HFF-Myc (cell line): ENCODE measurements at regions not wholly inside any gene's neighbourhood (a gene's known extent, or its start where the extent isn't known, plus 50 kb on each side); places are given as distances from the start of the nearest gene placed in this dataset.
"Not testable (repeated sequence)": the region's sequence is repeated elsewhere in the genome, so short reads cannot be mapped to it uniquely, and the experiment has no call there.

Experiments
- DNase-seq: peaks from one replicate; pipeline ENCODE4 v3.0.0-alpha.2; 2011; ENCODE audit warnings: low read depth; ENCODE audit errors: extremely low read depth
- H3K4me3 ChIP-seq: replicated peaks from 2 replicates; pipeline ENCODE4 v1.5.1; 2011; ENCODE audit warnings: low read depth, mild to moderate bottlenecking, control low read depth, low read length
- CTCF ChIP-seq: IDR thresholded peaks from 2 replicates; pipeline ENCODE4 v1.5.1; 2012; ENCODE audit warnings: mild to moderate bottlenecking, low read depth, low read length, control low read depth; ENCODE audit errors: missing control alignments

- TF ChIP-seq CTCF, result no peak
- DNase-seq, result no peak
- H3K4me3 ChIP-seq, result no peak overlapping the region
These were observed 310.5 kb downstream of the PTGER3 start for GRCh38 chr1:70737125-70737524.

- H3K4me3 ChIP-seq, result no peak overlapping the region
- no peak for DNase-seq
- no peak for TF ChIP-seq CTCF
These were observed 309.0 kb downstream of the PTGER3 start for GRCh38 chr1:70738624-70739023.

GRCh38 chr1:70745199-70745598 is 302.4 kb downstream of the PTGER3 start:
- no peak overlapping the region for H3K4me3 ChIP-seq
- DNase-seq, result no peak
- no peak for TF ChIP-seq CTCF

GRCh38 chr1:70746062-70746461 is 301.6 kb downstream of the PTGER3 start:
- DNase-seq, result not testable (repeated sequence)

GRCh38 chr1:70747123-70747522 is 300.5 kb downstream of the PTGER3 start:
- DNase-seq, H3K4me3 ChIP-seq: not testable (repeated sequence)

More at GRCh38 chr1:70746062-70746461, 301.6 kb downstream of the PTGER3 start:
- not testable (repeated sequence) for H3K4me3 ChIP-seq

GRCh38 chr1:70751676-70752287 is 295.8 kb downstream of the PTGER3 start:
- H3K4me3 ChIP-seq, DNase-seq: not testable (repeated sequence)

- no peak for DNase-seq
- TF ChIP-seq CTCF, result no peak
- no peak overlapping the region for H3K4me3 ChIP-seq
These were observed 292.9 kb downstream of the PTGER3 start for GRCh38 chr1:70754701-70755100.

GRCh38 chr1:70760154-70760553 is 287.5 kb downstream of the PTGER3 start:
- no peak for TF ChIP-seq CTCF
- H3K4me3 ChIP-seq, result no peak overlapping the region

More at GRCh38 chr1:70760154-70760553, 287.5 kb downstream of the PTGER3 start:
- no peak for DNase-seq
